ENCODE measurements at regions not wholly inside any gene's neighbourhood (a gene's known extent, or its start where the extent isn't known, plus 50 kb on each side); places are given as distances from the start of the nearest gene placed in this dataset.

DNA sequence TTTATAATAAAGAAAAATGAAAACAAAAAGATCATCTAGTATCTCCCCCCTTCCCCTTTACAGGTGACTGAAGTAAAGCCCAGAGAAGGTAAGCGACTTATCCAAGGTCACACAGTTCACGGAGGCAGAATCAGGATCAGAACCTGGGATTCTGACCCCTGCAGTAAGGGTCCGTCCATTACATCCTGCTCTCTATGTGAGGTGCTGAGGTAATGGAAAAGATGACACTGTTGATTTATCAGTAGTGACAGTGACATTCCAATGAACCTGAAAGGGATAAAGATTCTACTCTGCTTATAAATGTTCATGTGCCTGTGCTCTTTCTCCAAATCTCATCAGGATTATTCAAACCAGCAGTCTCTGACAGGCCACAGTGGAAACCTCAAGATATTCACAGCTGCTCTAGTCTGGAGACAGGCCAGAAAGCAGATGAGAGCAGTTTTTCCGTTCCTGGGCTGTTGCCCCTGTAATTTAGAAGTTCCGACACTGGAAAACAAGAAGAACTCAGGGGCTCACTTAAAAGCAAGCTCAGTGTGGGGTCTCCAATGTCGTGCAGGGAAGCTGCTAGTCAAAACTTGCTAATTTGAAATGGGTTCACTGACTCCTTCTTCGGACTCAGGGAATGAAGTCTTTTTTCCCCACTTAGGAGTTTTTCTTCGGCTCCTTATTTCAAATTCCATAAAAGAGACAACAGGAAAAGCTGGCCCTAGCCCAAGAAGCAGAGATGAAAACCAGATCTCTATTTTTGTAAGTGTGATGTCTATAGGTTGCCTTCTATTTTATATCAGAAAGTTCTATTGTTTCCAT lies 131.8 kb upstream of the EEA1 start:
- in situ Hi-C loops (cut with MboI; ENCODE audit: low sequenced_read_pairs) (no loop called here), dilution Hi-C loops (cut with HindIII; ENCODE audit: low sequenced_read_pairs, unreplicated experiment) (no loop called here), intact Hi-C loops (cut with micrococcal nuclease) (no loop called here)
- ChIA-PET POLR2A (ENCODE audit: unreplicated experiment) (no interaction called here), CTCF (no interaction called here)
- no peaks in the 10 kb centered on the region for H3K36me3 ChIP-seq (ENCODE audit: control insufficient read depth, insufficient read depth, low read length)
- H2AK9ac ChIP-seq (replicated peaks; ENCODE audit: low read depth, low read length, poor library complexity) = no peak overlapping the region
- ATAC-seq (ENCODE audit: low read depth) = peak; percentile 46
- H3K56ac ChIP-seq (ENCODE audit: extremely low read depth, insufficient read depth, low read length) = no peak overlapping the region
- no peak overlapping the region for H3K14ac ChIP-seq (replicated peaks; ENCODE audit: low read depth, low read length)
- H3K4me2 ChIP-seq (ENCODE audit: low read depth, low read length) = peak overlapping the region; percentile 34
- H2BK15ac ChIP-seq (ENCODE audit: low read depth, low read length) = no peak overlapping the region; the same call in 2 of the 3 replicates
- H2BK120ac ChIP-seq (ENCODE audit: low read depth, low read length) = no peak overlapping the region
- H4K8ac ChIP-seq (ENCODE audit: low read depth in 2 of 2, low read length in 2 of 2) = no peak overlapping the region
- H3K27ac ChIP-seq (ENCODE audit: insufficient read depth, low read length) = no peak overlapping the region
- no peaks in the 10 kb centered on the region for H3K4me1 ChIP-seq (ENCODE audit: control insufficient read depth, insufficient read depth, low read length)
- no peak overlapping the region for H3K18ac ChIP-seq (ENCODE audit: low read depth, low read length)
- no peak overlapping the region for H2BK5ac ChIP-seq (ENCODE audit: low read depth, low read length, poor library complexity, severe bottlenecking)
- H3K4ac ChIP-seq (ENCODE audit: low read depth, low read length) = no peak overlapping the region
- H4K5ac ChIP-seq (ENCODE audit: low read depth, low read length) = no peak overlapping the region
- WGBS, 2 experiments (ENCODE audit: extremely low coverage in 2 of 2, insufficient read length in 1 of 2) = 66% methylated on average over 4 of the region's 8 CpGs; no CpG with 5 or more reads in 1 of the 2 experiments
- H3K9me1 ChIP-seq (ENCODE audit: insufficient read depth, low read length) = no peaks in the 10 kb centered on the region
- TF ChIP-seq, protein P1, sequence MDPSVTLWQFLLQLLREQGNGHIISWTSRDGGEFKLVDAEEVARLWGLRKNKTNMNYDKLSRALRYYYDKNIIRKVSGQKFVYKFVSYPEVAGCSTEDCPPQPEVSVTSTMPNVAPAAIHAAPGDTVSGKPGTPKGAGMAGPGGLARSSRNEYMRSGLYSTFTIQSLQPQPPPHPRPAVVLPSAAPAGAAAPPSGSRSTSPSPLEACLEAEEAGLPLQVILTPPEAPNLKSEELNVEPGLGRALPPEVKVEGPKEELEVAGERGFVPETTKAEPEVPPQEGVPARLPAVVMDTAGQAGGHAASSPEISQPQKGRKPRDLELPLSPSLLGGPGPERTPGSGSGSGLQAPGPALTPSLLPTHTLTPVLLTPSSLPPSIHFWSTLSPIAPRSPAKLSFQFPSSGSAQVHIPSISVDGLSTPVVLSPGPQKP (IDR thresholded peaks at IDR 0.05; ENCODE audit: borderline replicate concordance, low read depth, low read length) = no peak
- no peak for TF ChIP-seq MAZ (IDR thresholded peaks at IDR 0.05; ENCODE audit: borderline replicate concordance, low read depth, low read length)
- TF ChIP-seq, protein P2, sequence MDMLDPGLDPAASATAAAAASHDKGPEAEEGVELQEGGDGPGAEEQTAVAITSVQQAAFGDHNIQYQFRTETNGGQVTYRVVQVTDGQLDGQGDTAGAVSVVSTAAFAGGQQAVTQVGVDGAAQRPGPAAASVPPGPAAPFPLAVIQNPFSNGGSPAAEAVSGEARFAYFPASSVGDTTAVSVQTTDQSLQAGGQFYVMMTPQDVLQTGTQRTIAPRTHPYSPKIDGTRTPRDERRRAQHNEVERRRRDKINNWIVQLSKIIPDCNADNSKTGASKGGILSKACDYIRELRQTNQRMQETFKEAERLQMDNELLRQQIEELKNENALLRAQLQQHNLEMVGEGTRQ (IDR thresholded peaks at IDR 0.05; ENCODE audit: low read depth, low read length) = no peak
- no peak for TF ChIP-seq FOS (IDR thresholded peaks at IDR 0.05; ENCODE audit: low read depth, low read length)
- no peak for TF ChIP-seq MXI1 (IDR thresholded peaks at IDR 0.05; ENCODE audit: borderline replicate concordance, low read depth, low read length)
- TF ChIP-seq NFE2L2 (IDR thresholded peaks at IDR 0.05; ENCODE audit: low read depth, low read length) = no peak
- TF ChIP-seq POLR2A (IDR thresholded peaks at IDR 0.05; ENCODE audit: low read depth, low read length) = no peak
- TF ChIP-seq, protein P3, sequence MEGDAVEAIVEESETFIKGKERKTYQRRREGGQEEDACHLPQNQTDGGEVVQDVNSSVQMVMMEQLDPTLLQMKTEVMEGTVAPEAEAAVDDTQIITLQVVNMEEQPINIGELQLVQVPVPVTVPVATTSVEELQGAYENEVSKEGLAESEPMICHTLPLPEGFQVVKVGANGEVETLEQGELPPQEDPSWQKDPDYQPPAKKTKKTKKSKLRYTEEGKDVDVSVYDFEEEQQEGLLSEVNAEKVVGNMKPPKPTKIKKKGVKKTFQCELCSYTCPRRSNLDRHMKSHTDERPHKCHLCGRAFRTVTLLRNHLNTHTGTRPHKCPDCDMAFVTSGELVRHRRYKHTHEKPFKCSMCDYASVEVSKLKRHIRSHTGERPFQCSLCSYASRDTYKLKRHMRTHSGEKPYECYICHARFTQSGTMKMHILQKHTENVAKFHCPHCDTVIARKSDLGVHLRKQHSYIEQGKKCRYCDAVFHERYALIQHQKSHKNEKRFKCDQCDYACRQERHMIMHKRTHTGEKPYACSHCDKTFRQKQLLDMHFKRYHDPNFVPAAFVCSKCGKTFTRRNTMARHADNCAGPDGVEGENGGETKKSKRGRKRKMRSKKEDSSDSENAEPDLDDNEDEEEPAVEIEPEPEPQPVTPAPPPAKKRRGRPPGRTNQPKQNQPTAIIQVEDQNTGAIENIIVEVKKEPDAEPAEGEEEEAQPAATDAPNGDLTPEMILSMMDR (conservative IDR thresholded peaks at IDR 0.05; ENCODE audit: low read depth, low read length) = peak; percentile 4; the same call in 1 of the 2 replicates
- no TSS peak for BruUV-seq (replicated peaks)
- H3K4me3 ChIP-seq (ENCODE audit: insufficient read depth, low read depth, low read length) = no peak overlapping the region
- no peaks in the 10 kb centered on the region for H4K20me1 ChIP-seq (ENCODE audit: insufficient read depth, low read length)
- no peak overlapping the region for H4K91ac ChIP-seq (ENCODE audit: insufficient read depth, low read depth, low read length)
- no peak overlapping the region for H3K23ac ChIP-seq (ENCODE audit: low read depth, low read length)
- H3K9ac ChIP-seq (ENCODE audit: low read depth, low read length) = no peak overlapping the region
- H3K9me3 ChIP-seq (ENCODE audit: control insufficient read depth, insufficient read depth, low read length) = no peaks in the 10 kb centered on the region
- peak; percentile 57 for DNase-seq
- H2AFZ ChIP-seq (replicated peaks; ENCODE audit: low read length, poor library complexity) = peak overlapping the region; percentile 52
- no peak overlapping the region for H2BK20ac ChIP-seq (ENCODE audit: low read depth, low read length)
- H3K79me1 ChIP-seq (ENCODE audit: low read depth in 1 of 2, low read length in 2 of 2) = no peaks in the 10 kb centered on the region
- H3K27me3 ChIP-seq (ENCODE audit: control insufficient read depth, insufficient read depth, low read length) = peaks cover 9% of the 10 kb centered on the region
- 0 out of 2 replicates have a peak overlapping the region, but pooled peaks have one; percentile 27 for H2AK5ac ChIP-seq (ENCODE audit: low read depth, low read length)

Data from IMR-90 (cell line).